Naive thymus-derived CD4-positive, alpha-beta T cell (primary cell): ENCODE measurements at regions not wholly inside any gene's neighbourhood (a gene's known extent, or its start where the extent isn't known, plus 50 kb on each side); places are given as distances from the start of the nearest gene placed in this dataset.

ENCODE experiments used
- ATAC-seq: fragments of 150-1000 bp; cut with Tn5 transposase; 2 replicates; pipeline ENCODE4 v1.10.0; 2021; ENCODE audit warnings: mild to moderate bottlenecking, moderate library complexity
- CTCF ChIA-PET: fragments of 350-600 bp; sonication (Branson Sonifier 250); formaldehyde crosslinking; loops from one replicate; lab custom pipeline; 2021; ENCODE audit warnings: antibody characterized with exemption; lab: Charles Lee
- POLR2A ChIA-PET: fragments of 350-600 bp; sonication (Branson Sonifier 250); formaldehyde crosslinking; loops from one replicate; lab custom pipeline; 2021; ENCODE audit warnings: antibody characterized with exemption, inconsistent platforms; lab: Charles Lee
- DNase-seq, 9 donors: peaks; one replicate each; pipeline versions ENCODE4 v3.0.0 to v3.0.0-alpha.2; 2020 to 2022; ENCODE audit warnings: mixed read lengths in 1 of 9
- H3K27ac ChIP-seq: one replicate; pipeline ENCODE4 v1.7.0; 2013; ENCODE audit warnings: mild to moderate bottlenecking, low read depth, low read length, moderate library complexity
- H3K27me3 ChIP-seq, 2 donors: one replicate each; pipeline ENCODE4 v1.7.0; 2013; ENCODE audit warnings: low read length in 2 of 2, mild to moderate bottlenecking in 2 of 2, moderate library complexity in 2 of 2; ENCODE audit not compliant: control insufficient read depth in 2 of 2, insufficient read depth in 2 of 2
- H3K36me3 ChIP-seq, 3 experiments: 1 replicate in 2 of 3; 2 replicates in 1 of 3; pipeline ENCODE4 v1.7.0; 2013; ENCODE audit warnings: low read length in 3 of 3, mild to moderate bottlenecking in 3 of 3, moderate library complexity in 1 of 3; ENCODE audit not compliant: insufficient read depth in 3 of 3, control insufficient read depth in 2 of 3
- H3K4me1 ChIP-seq, 2 donors: one replicate each; pipeline ENCODE4 v1.7.0; 2013; ENCODE audit warnings: low read length in 2 of 2, mild to moderate bottlenecking in 2 of 2, moderate library complexity in 1 of 2; ENCODE audit not compliant: control insufficient read depth in 2 of 2, insufficient read depth in 2 of 2
- H3K4me3 ChIP-seq: 2 replicates; pipeline ENCODE4 v1.7.0; 2013; ENCODE audit warnings: mild to moderate bottlenecking, low read length
- H3K9me3 ChIP-seq, 3 experiments: 1 replicate in 2 of 3; 2 replicates in 1 of 3; pipeline ENCODE4 v1.7.0; 2013; ENCODE audit warnings: low read length in 3 of 3; ENCODE audit not compliant: control insufficient read depth in 2 of 3
- H3K27ac Mint-ChIP-seq, 9 donors: one replicate each; pipeline ENCODE4 v1.8.0; 2020 to 2022; ENCODE audit warnings: mixed read lengths in 9 of 9, mild to moderate bottlenecking in 8 of 9, moderate library complexity in 5 of 9, inconsistent platforms in 2 of 9
- H3K27me3 Mint-ChIP-seq, 5 donors: one replicate each; pipeline ENCODE4 v1.8.0; 2021 to 2022; ENCODE audit warnings: mixed read lengths in 5 of 5, mild to moderate bottlenecking in 1 of 5
- H3K36me3 Mint-ChIP-seq, 5 donors: one replicate each; pipeline ENCODE4 v1.8.0; 2020 to 2022; ENCODE audit warnings: mixed read lengths in 5 of 5, mild to moderate bottlenecking in 3 of 5, inconsistent platforms in 1 of 5
- H3K4me1 Mint-ChIP-seq, 7 donors: one replicate each; pipeline ENCODE4 v1.8.0; 2020 to 2022; ENCODE audit warnings: mixed read lengths in 7 of 7, mild to moderate bottlenecking in 3 of 7, inconsistent platforms in 1 of 7
- H3K4me3 Mint-ChIP-seq, 10 donors: one replicate each; pipeline ENCODE4 v1.8.0; 2020 to 2022; ENCODE audit warnings: mild to moderate bottlenecking in 10 of 10, mixed read lengths in 10 of 10, moderate library complexity in 6 of 10, inconsistent platforms in 2 of 10
- H3K9me3 Mint-ChIP-seq, 11 donors: one replicate each; pipeline ENCODE4 v1.8.0; 2020 to 2022; ENCODE audit warnings: mixed read lengths in 11 of 11, mild to moderate bottlenecking in 4 of 11, inconsistent platforms in 1 of 11, moderate library complexity in 1 of 11
- intact Hi-C, 2 donors: fragments of 100-400 bp; cut with micrococcal nuclease; formaldehyde crosslinking; loops; one replicate each; pipeline ENCODE4 v1.15.1; 2023

DNA sequence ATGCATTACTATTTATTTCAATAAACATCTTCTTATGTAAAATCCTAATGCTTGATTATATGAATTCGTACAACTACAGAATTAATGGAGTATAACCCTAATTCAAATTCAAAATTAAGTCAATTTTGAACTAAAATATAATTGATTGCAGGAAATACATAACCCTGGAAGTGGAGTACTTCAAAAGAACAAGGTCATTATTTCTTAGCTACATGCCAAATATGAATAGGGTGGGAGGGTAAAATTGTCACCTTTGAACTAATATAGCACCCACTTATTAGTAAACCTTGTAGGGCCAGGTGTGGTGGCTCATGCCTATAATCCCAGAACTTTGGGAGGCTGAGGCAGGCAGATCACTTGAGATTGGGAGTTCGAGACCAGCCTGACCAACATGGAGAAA, 895.4 kb upstream of the ACVR2A start:
- Mint-ChIP-seq H3K4me1 (no peaks in the 10 kb centered on the region), H3K27me3 (peaks cover 0 to 7% (median 0%) of the 10 kb centered on the region in 5 donors), H3K27ac (no peak overlapping the region), H3K36me3 (no peaks in the 10 kb centered on the region), H3K4me3 (no peak overlapping the region), H3K9me3 (peaks cover 0 to 10% (median 0%) of the 10 kb centered on the region in 11 donors)
- H3K27ac ChIP-seq = no peak overlapping the region
- intact Hi-C loops = no loop called here
- no peak for ATAC-seq
- H3K4me3 ChIP-seq = no peak overlapping the region
- H3K4me1 ChIP-seq = no peaks in the 10 kb centered on the region
- no peaks in the 10 kb centered on the region for H3K36me3 ChIP-seq
- DNase-seq = no peak
- ChIA-PET POLR2A (no interaction called here), CTCF (no interaction called here)
- no peaks in the 10 kb centered on the region for H3K27me3 ChIP-seq
- H3K9me3 ChIP-seq = no peaks in the 10 kb centered on the region

DNA sequence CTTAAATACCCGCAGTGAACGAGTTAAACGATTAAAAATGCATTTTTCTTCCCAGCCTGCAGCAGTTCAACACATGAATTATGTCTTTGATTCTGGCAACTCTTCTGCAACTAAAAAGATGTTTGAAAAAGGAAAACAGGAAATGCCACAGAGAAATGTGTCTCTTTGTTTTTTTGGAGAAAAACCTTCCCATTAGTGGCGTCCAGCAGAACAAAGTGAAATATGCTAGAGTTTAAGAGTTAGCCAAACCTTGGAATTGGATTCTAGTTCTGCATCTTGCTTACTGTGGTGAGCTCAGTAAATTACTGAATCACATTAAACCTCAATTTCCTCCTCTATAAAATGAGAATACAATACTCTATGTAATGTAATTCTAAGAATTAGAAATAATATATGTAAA, 900.2 kb upstream of the ACVR2A start:
- Mint-ChIP-seq H3K4me3 (no peak overlapping the region), H3K27ac (no peak overlapping the region), H3K27me3 (peaks cover 0 to 14% (median 0%) of the 10 kb centered on the region in 5 donors), H3K9me3 (peaks cover 0 to 10% (median 0%) of the 10 kb centered on the region in 11 donors), H3K36me3 (no peaks in the 10 kb centered on the region), H3K4me1 (no peaks in the 10 kb centered on the region)
- Histone ChIP-seq H3K4me3 (no peak overlapping the region), H3K4me1 (no peaks in the 10 kb centered on the region), H3K27me3 (no peaks in the 10 kb centered on the region), H3K36me3 (no peaks in the 10 kb centered on the region), H3K27ac (no peak overlapping the region), H3K9me3 (no peaks in the 10 kb centered on the region)
- no peak for ATAC-seq
- CTCF ChIA-PET = no interaction called here
- no peak for DNase-seq
- intact Hi-C loops = no loop called here
- POLR2A ChIA-PET = no interaction called here

DNA sequence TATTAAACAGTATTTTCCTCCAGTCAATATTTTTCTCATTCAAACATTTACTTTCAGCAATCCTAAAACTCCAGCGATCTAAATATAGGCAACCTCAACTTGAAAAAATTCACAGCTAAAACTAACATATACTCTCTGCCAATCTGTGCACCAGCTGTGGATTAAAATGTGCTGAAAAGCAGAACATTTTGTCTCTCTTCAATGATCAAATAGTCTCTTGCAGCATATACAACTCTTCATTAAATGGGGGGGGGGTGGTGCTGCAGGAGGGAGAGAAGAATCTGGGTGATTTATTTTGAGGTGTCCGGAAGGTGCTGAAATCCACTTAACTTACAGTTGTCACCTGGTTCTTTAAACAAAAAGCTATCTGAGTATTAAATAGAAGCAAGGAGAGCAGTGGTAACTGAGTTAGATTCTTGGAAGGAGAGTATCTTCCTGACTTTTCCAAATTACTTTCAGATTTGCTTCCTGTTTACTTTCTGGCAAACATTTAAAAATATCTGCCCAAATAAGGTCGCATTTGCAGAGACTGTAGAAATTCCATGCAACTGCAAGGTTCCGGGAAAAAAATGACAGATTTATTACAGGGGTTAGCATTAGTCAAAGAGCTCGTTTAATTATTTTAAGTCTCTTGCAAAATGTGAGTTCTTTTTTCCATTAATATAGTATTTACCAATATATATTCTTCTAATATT, 904.7 kb upstream of the ACVR2A start:
- H3K27ac Mint-ChIP-seq = no peak overlapping the region
- peaks cover 0 to 20% (median 5%) of the 10 kb centered on the region in 5 donors for H3K27me3 Mint-ChIP-seq
- no peaks in the 10 kb centered on the region for H3K4me1 Mint-ChIP-seq
- no peak overlapping the region for H3K4me3 Mint-ChIP-seq
- POLR2A ChIA-PET = no interaction called here
- Histone ChIP-seq H3K27me3 (no peaks in the 10 kb centered on the region), H3K9me3 (no peaks in the 10 kb centered on the region), H3K27ac (no peak overlapping the region), H3K36me3 (no peaks in the 10 kb centered on the region), H3K4me1 (no peaks in the 10 kb centered on the region), H3K4me3 (no peak overlapping the region)
- no peaks in the 10 kb centered on the region for H3K36me3 Mint-ChIP-seq
- CTCF ChIA-PET = no interaction called here
- intact Hi-C loops = no loop called here
- peaks cover 0 to 6% (median 0%) of the 10 kb centered on the region in 11 donors for H3K9me3 Mint-ChIP-seq
- ATAC-seq (no peak), DNase-seq (no peak)

DNA sequence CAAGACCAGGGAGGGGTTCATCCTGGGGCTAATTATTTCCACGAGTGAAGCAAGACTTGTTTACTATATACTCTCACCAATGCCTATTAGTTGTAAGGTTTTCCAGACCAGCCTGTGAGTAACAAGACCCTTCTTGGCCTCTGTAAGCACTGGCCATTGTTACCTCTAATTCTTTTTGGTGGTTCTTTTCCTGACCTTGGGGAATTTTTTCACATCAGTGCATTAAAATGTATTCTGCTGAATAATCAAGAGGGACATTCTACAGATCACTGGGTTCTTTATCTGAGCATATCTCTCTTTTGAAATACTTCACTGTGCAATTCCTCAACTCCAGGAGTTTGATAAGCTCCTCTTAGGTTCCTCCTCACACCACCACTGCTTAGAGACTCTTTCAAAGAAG, 909.9 kb upstream of the ACVR2A start:
- H3K4me1 Mint-ChIP-seq = no peaks in the 10 kb centered on the region
- Histone ChIP-seq H3K27me3 (no peaks in the 10 kb centered on the region), H3K27ac (no peak overlapping the region), H3K4me3 (no peak overlapping the region), H3K36me3 (no peaks in the 10 kb centered on the region), H3K4me1 (no peaks in the 10 kb centered on the region), H3K9me3 (no peaks in the 10 kb centered on the region)
- no peak for ATAC-seq
- no peaks in the 10 kb centered on the region for H3K36me3 Mint-ChIP-seq
- ChIA-PET POLR2A (no interaction called here), CTCF (no interaction called here)
- no peak overlapping the region for H3K4me3 Mint-ChIP-seq
- intact Hi-C loops = no loop called here
- no peak overlapping the region for H3K27ac Mint-ChIP-seq
- no peak for DNase-seq
- H3K27me3 Mint-ChIP-seq = peaks cover 0 to 9% (median 5%) of the 10 kb centered on the region in 5 donors
- H3K9me3 Mint-ChIP-seq = peaks cover 0 to 27% (median 9%) of the 10 kb centered on the region in 11 donors

DNA sequence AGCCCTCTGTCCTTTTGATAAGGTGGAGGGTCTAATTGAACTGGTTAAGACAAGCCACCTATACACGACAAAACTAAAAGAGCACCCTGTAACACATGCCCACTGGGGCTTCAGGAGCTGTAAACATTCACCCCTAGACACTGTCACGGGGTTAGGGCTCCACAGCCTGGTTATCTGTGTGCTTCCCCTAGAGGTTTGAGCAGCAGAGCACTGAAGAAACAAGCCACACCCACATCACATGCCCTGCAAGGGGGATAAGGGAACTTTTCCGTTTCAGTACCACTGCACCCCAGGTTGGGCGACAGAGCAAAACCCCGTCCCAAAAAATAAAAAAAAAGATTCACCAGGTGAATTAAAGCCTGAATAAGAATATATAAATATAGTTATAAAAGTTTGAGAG, 913.7 kb upstream of the ACVR2A start:
- Histone ChIP-seq H3K9me3 (no peaks in the 10 kb centered on the region), H3K27me3 (no peaks in the 10 kb centered on the region), H3K4me1 (no peaks in the 10 kb centered on the region), H3K4me3 (no peak overlapping the region), H3K36me3 (no peaks in the 10 kb centered on the region), H3K27ac (no peak overlapping the region)
- Mint-ChIP-seq H3K27me3 (no peaks in the 10 kb centered on the region), H3K9me3 (peaks cover 0 to 27% (median 9%) of the 10 kb centered on the region in 11 donors), H3K27ac (no peak overlapping the region), H3K36me3 (no peaks in the 10 kb centered on the region), H3K4me1 (no peaks in the 10 kb centered on the region), H3K4me3 (no peak overlapping the region)
- ATAC-seq (no peak), DNase-seq (no peak)
- intact Hi-C loops = no loop called here
- ChIA-PET CTCF (no interaction called here), POLR2A (no interaction called here)

DNA sequence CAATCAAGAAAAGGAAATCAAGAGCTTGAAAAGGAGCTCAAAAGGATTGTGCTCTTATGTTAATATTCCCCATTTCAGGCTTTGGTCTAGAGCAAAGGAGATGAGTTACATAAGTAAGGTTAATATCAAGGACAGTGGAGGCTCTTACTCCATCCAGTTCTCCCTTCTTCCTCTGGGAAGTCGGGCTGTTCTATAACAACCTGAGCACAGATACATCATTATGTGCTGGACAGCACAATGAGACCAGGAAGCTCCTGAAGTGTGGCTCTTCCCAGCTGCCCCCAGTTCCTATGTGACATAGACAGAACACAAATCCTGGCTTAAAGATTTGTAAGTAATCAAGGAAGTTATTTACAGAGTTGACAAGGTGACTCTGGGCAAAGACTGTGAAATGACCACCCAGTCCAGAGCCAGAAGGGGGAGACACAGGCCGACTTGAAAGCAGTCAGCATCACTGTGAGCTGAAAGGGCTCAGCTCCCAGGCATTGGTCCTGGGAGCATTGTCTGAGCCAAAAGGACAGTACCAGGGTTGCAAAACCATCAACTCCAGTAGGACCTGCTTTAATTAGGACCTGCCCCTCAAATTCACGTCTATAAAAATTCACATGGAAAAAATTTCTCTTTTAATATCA, 917.6 kb upstream of the ACVR2A start:
- Histone ChIP-seq H3K9me3 (no peaks in the 10 kb centered on the region), H3K27me3 (no peaks in the 10 kb centered on the region), H3K4me3 (no peak overlapping the region), H3K27ac (no peak overlapping the region), H3K4me1 (no peaks in the 10 kb centered on the region), H3K36me3 (no peaks in the 10 kb centered on the region)
- H3K27ac Mint-ChIP-seq = no peak overlapping the region
- ChIA-PET POLR2A (no interaction called here), CTCF (no interaction called here)
- no peak overlapping the region for H3K4me3 Mint-ChIP-seq
- intact Hi-C loops = loop anchor here (5.0 kb wide), 1 partner anchor 985 kb away; no protein-coding TSS in a partner anchor
- H3K36me3 Mint-ChIP-seq = no peaks in the 10 kb centered on the region
- H3K27me3 Mint-ChIP-seq = peaks cover 0 to 5% (median 0%) of the 10 kb centered on the region in 5 donors
- DNase-seq = no peak
- H3K4me1 Mint-ChIP-seq = no peaks in the 10 kb centered on the region
- ATAC-seq = no peak
- H3K9me3 Mint-ChIP-seq = peaks cover 0 to 1% (median 0%) of the 10 kb centered on the region in 11 donors

DNA sequence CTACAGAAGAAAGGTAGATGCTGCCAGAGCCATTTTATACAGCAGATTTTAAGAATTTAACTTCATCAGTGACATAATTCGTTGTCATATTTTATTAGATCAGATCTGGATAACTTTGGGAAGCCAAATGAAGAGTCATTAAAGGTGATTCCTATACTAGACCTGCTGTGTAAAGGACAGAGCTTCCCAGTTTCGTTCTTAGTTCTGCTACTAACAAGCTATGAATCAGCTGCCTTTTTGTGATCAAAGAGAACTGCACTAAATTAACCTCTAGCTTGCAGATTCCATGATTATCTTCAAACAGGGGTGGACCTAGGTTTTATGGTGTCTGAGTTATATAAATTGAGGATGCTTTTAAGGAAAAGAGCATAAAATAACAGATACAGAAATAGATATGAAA, 926.5 kb upstream of the ACVR2A start:
- no peaks in the 10 kb centered on the region for H3K9me3 ChIP-seq
- no peaks in the 10 kb centered on the region for H3K27me3 ChIP-seq
- H3K27ac ChIP-seq = no peak overlapping the region
- ATAC-seq = no peak
- ChIA-PET POLR2A (interaction anchor here (1.2 kb wide), 1 partner anchor 12 kb away, joined by 3 read pairs; no protein-coding TSS in a partner anchor), CTCF (no interaction called here)
- H3K4me3 ChIP-seq = no peak overlapping the region
- peaks cover 0 to 6% (median 0%) of the 10 kb centered on the region in 11 donors for H3K9me3 Mint-ChIP-seq
- no peaks in the 10 kb centered on the region for H3K4me1 Mint-ChIP-seq
- no peaks in the 10 kb centered on the region for H3K36me3 Mint-ChIP-seq
- no peaks in the 10 kb centered on the region for H3K36me3 ChIP-seq
- H3K27ac Mint-ChIP-seq = no peak overlapping the region
- peaks cover 0 to 11% (median 0%) of the 10 kb centered on the region in 5 donors for H3K27me3 Mint-ChIP-seq
- no peak for DNase-seq
- no peak overlapping the region for H3K4me3 Mint-ChIP-seq
- intact Hi-C loops = no loop called here
- H3K4me1 ChIP-seq = no peaks in the 10 kb centered on the region
